ENCODE measurements at regions not wholly inside any gene's neighbourhood (a gene's known extent, or its start where the extent isn't known, plus 50 kb on each side); places are given as distances from the start of the nearest gene placed in this dataset.

DNA sequence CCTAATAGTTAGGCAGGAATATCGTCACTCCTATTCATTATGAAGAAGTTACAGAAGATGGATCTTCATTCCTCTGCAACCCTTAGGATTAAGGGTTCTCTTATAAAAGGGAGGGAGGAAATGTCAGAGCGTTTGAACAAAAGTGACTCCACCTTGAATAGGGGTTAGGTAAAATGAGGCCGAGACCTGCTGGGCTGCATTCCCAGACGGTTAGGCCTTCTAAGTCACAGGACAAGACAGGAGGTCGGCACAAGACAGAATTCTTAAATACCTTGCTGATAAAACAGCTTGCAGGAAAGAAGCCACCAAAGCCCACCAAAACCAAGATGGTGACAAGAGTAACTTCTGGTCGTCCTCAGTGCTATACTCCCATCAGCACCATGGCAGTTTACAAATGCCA is 147.6 kb downstream of the CDCA7 start:
- TF ChIP-seq, protein P1, sequence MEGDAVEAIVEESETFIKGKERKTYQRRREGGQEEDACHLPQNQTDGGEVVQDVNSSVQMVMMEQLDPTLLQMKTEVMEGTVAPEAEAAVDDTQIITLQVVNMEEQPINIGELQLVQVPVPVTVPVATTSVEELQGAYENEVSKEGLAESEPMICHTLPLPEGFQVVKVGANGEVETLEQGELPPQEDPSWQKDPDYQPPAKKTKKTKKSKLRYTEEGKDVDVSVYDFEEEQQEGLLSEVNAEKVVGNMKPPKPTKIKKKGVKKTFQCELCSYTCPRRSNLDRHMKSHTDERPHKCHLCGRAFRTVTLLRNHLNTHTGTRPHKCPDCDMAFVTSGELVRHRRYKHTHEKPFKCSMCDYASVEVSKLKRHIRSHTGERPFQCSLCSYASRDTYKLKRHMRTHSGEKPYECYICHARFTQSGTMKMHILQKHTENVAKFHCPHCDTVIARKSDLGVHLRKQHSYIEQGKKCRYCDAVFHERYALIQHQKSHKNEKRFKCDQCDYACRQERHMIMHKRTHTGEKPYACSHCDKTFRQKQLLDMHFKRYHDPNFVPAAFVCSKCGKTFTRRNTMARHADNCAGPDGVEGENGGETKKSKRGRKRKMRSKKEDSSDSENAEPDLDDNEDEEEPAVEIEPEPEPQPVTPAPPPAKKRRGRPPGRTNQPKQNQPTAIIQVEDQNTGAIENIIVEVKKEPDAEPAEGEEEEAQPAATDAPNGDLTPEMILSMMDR (IDR thresholded peaks at IDR 0.05; ENCODE audit: low read depth, low read length, poor library complexity, severe bottlenecking), result no peak
- TF ChIP-seq EZH2phosphoT487 (IDR thresholded peaks at IDR 0.05; ENCODE audit: borderline replicate concordance, low read length), result no peak
